Activated T-cell treated with anti-CD3 and anti-CD28 coated beads for 24 hours (primary cell): ENCODE measurements at regions not wholly inside any gene's neighbourhood (a gene's known extent, or its start where the extent isn't known, plus 50 kb on each side); places are given as distances from the start of the nearest gene placed in this dataset.

ENCODE experiments used
- DNase-seq: peaks from one replicate; pipeline ENCODE4 v3.0.0-alpha.2; 2020; ENCODE audit warnings: low read depth

- no peak for DNase-seq
These were observed 142.3 kb downstream of the IRF8 start for GRCh38 chr16:86041215-86041614.

DNA sequence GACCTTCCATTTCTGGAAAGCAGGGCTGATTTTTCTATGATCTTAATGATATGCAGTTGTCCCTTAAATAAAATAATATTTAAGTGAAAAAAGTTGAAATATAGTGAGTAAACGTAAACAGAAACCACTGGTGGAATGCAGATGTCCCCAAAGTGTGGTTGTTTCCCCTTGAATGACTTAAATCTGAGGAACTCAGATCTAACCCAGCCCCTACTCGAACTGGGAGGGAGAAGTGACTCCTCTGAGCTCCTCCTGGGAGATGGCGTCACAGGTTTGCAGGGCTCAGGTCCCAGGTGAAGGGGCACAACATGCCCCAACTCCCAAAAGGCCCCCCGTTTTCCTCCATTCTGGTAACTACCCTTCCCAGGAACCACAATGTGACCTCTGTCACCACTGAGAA, 142.8 kb downstream of the IRF8 start:
- no peak for DNase-seq

GRCh38 chr16:86042393-86042792, 143.4 kb downstream of the IRF8 start:
- no peak for DNase-seq

- DNase-seq, result no peak
These were observed 144.2 kb downstream of the IRF8 start for GRCh38 chr16:86042996-86043725.

GRCh38 chr16:86044241-86044671, 145.3 kb downstream of the IRF8 start:
- DNase-seq, result peak; percentile 26

DNA sequence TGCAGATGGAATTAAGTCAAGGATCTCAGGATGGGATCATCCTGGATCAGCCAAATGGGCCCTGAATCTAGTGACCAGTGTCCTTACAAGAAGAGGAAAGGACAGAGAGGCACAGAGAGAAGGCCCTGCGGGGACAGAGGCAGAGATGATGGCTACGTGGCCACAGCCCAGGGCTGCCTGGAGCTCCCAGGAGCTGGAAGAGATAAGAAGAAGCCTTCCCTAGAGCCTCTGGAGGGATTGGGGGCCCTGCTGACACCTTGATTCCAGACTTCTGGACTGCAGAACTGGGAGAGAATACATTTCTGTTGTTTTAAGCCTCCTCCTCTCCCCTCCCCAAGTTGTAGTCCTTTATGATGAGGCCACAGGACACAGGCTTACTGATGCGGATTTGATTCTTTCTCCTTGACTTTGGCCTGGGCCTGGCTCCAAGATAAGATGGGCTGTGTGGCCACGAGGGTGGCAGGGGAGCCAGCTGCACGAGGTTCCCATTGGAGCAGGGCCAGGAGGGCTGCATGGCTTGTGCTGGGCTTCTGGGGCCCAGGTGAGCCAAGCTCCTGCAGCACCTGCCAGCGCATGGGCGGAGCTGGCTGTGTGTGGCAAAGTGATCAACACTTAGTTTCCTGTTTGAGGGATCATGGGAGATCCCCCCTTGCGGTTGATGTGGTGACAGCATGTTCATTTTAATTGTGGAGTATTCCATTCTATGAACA, 146.1 kb downstream of the IRF8 start:
- DNase-seq, result peak; percentile 21

- DNase-seq, result no peak
These were observed 146.6 kb downstream of the IRF8 start for GRCh38 chr16:86045591-86045971.

GRCh38 chr16:86046026-86046425, 147.1 kb downstream of the IRF8 start:
- no peak for DNase-seq

DNA sequence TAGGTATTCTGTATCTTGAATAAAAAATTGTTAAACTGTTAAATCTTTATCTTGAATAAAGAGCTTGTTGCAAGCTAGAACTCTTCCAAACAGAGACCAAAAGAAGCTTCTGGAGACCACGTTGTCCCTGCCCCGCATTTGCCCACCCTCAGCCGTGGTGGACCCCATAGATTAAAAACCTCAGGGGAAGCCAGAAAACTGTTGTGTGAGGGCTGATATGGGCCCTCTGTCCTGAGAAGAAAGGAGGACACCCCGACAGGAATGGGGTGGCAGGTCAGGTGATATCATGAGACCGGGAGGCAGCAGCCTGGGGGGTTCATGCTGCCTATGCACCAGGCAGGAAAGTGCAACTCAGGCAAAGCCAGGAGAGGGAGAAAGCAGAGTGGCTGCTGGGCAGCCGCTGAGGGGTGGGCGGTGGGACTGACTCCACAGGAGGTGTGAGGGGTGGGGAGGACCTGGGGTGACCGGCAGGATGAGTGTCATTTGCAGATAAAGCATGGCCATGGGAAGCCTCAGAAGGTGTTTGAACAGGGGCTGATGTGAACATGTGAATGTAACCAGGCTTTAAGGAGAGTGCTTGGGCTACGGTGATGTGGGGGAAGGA, 147.8 kb downstream of the IRF8 start:
- DNase-seq, result no peak

- DNase-seq, result no peak
These were observed 149.3 kb downstream of the IRF8 start for GRCh38 chr16:86048221-86048620.

GRCh38 chr16:86048882-86049585, 150.1 kb downstream of the IRF8 start:
- no peak for DNase-seq

- no peak for DNase-seq
These were observed 150.7 kb downstream of the IRF8 start for GRCh38 chr16:86049641-86050040.

GRCh38 chr16:86050111-86050510, 151.1 kb downstream of the IRF8 start:
- no peak for DNase-seq

- no peak for DNase-seq
These were observed 151.8 kb downstream of the IRF8 start for GRCh38 chr16:86050591-86051367.

- DNase-seq, result no peak
These were observed 152.6 kb downstream of the IRF8 start for GRCh38 chr16:86051368-86052114.

DNA sequence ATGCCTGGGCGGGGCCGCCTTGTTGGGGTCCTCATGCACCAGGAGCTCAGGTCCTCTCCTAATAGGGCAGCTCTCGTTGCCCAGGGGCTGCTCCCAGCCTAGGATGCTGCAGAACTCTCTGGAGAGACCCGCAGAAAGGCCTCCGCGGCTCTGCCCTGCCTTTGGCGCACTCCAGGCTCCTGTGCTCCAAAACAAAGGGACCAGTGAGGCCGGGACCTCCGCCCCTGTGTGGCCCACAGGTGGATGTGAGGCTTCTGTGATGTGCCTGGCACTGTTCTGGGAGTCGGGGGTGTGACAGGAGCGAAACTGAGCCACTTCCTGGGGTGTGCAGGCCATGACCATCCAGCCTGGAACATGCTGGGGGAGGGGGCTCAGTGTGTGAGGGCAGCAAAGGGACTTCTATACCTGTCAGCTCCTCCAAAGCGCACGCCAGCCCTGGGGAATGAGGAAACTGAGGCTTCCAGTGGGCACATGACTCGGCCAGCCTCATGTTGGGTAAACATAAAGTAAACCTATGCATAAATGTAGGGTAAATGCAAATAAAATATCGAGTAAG, 153.2 kb downstream of the IRF8 start:
- no peak for DNase-seq

GRCh38 chr16:86052926-86053325, 154.0 kb downstream of the IRF8 start:
- no peak for DNase-seq

GRCh38 chr16:86059253-86060171, 160.6 kb downstream of the IRF8 start:
- DNase-seq, result no peak
